ENCODE measurements at regions not wholly inside any gene's neighbourhood (a gene's known extent, or its start where the extent isn't known, plus 50 kb on each side); places are given as distances from the start of the nearest gene placed in this dataset.
"Not testable (repeated sequence)": the region's sequence is repeated elsewhere in the genome, so short reads cannot be mapped to it uniquely, and the experiment has no call there.

DNA sequence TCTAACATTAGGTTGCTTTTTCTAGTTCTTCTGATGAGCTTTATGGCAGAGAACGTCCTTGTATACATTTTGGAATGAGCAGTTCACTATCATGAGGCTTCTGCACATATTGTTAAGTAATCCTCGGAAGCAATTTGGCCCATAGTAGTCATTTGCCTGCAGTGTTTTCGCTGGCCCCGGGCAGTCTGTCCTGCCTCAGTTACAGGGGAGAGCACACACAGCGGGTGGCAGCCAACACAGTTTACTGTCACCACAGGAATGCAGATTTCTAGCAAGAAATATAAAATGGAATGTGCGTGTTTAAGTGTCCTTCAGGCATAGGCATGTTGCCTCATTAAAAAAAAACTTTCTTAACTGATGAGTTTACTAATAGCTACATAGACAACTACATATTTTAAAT is 71.5 kb upstream of the GJB6 start:
- DNase-seq (ENCODE audit: low read depth) = no peak

DNA sequence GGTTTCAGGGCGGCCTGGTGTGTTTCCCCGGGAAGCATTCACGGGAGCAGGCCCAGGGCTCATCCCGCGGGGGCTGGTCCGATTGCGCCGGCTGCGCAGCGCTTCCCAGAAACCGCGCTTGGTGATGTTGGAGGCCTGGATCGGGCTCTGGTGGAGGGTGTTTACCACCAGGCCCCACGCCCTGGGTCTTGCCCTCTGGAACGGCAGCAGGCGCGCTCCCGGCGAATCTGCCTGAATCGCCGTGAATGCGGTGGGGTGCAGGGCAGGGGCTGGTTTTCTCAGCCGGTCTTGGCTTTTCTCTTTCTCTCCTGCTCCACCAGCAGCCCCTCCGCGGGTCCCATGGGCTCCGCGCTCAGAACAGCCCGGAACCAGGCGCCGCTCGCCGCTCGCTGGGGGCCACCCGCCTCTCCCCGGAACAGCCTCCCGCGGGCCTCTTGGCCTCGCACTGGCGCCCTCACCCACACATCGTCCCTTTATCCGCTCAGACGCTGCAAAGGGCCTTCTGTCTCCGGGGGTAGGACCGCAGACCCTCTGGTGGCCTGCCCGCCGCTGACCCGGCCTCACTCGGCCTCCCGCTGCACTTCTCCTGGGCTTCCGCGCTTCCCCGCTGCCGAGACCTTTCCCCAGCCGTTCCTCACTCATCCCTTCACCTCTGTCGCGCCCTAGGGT is 69.4 kb upstream of the GJB6 start:
- DNase-seq (ENCODE audit: low read depth) = no peak
- TF ChIP-seq, protein P1, sequence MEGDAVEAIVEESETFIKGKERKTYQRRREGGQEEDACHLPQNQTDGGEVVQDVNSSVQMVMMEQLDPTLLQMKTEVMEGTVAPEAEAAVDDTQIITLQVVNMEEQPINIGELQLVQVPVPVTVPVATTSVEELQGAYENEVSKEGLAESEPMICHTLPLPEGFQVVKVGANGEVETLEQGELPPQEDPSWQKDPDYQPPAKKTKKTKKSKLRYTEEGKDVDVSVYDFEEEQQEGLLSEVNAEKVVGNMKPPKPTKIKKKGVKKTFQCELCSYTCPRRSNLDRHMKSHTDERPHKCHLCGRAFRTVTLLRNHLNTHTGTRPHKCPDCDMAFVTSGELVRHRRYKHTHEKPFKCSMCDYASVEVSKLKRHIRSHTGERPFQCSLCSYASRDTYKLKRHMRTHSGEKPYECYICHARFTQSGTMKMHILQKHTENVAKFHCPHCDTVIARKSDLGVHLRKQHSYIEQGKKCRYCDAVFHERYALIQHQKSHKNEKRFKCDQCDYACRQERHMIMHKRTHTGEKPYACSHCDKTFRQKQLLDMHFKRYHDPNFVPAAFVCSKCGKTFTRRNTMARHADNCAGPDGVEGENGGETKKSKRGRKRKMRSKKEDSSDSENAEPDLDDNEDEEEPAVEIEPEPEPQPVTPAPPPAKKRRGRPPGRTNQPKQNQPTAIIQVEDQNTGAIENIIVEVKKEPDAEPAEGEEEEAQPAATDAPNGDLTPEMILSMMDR (IDR thresholded peaks at IDR 0.05; ENCODE audit: insufficient read depth, low read depth, low read length, missing control alignments) = no peak
- H3K4me3 ChIP-seq (ENCODE audit: low read depth, low read length) = no peak overlapping the region

More for the DNA sequence above, 71.5 kb upstream of the GJB6 start:
- H3K4me3 ChIP-seq (ENCODE audit: low read depth, low read length) = no peak overlapping the region
- TF ChIP-seq, protein P1 (IDR thresholded peaks at IDR 0.05; ENCODE audit: insufficient read depth, low read depth, low read length, missing control alignments) = no peak

DNA sequence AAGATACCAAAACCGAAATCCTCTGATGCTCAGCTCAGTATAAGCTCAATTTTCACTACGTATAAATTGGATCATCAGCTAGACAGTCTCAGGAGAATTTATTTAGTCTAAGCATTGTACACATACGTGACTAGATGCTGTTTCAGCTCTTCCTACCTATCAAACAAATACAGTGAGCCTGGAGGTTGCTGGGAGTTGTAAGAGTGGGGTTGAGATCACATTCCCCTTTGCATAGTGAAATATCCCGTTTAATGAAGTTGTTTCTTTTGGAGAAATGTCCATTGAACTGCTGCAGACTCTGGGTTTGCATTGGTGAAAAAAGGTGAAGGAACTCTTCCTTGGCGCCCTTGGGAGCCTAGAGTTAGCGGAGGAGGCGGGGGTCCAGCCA is 68.9 kb upstream of the GJB6 start:
- TF ChIP-seq, protein P1 (IDR thresholded peaks at IDR 0.05; ENCODE audit: insufficient read depth, low read depth, low read length, missing control alignments) = no peak

DNA sequence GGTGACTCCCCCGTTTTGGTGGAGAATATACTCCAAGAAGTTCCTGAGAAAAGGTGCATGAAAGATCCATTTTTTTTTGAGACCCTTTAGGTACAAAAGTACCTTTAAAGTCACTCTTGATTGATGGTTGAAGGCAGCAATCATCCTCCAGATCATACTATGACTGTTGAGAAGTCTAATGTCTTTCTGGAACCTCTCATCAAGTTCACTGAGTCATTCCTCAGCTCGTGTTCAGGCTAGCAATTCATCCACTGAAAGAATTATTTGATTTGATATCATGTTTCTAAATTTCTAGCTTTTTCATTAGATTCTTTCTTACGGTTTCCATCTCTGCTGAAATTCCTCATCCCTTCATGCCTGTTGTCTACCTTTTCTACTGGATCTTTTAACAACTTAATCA is 65.1 kb upstream of the GJB6 start:
- no peak for DNase-seq (ENCODE audit: low read depth)
- TF ChIP-seq, protein P1 (IDR thresholded peaks at IDR 0.05; ENCODE audit: insufficient read depth, low read depth, low read length, missing control alignments) = no peak
- no peak overlapping the region for H3K4me3 ChIP-seq (ENCODE audit: low read depth, low read length)

More for the DNA sequence above, 68.9 kb upstream of the GJB6 start:
- DNase-seq (ENCODE audit: low read depth) = no peak
- H3K4me3 ChIP-seq (ENCODE audit: low read depth, low read length) = no peak overlapping the region

DNA sequence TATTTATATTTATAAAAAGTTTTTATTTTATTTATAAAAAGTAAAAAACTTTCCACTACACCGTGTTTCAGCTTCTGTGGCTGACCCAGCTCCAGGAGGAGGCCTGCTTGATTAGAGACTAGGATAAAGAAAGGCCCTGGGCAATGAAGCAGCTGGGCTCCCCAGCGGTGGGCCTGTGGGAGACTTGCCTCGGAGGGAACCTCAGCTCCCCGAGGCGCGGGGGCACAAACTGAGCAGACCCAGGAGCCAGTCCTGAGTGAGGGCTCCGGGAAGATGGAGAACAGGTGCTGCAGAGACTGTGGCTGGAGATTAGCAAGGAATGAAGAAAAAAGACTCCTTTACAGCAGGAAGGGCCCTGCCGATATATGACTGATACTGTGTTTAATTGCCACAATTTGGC is 63.8 kb upstream of the GJB6 start:
- no peak overlapping the region for H3K4me3 ChIP-seq (ENCODE audit: low read depth, low read length)
- TF ChIP-seq, protein P1 (IDR thresholded peaks at IDR 0.05; ENCODE audit: insufficient read depth, low read depth, low read length, missing control alignments) = no peak
- DNase-seq (ENCODE audit: low read depth) = no peak

DNA sequence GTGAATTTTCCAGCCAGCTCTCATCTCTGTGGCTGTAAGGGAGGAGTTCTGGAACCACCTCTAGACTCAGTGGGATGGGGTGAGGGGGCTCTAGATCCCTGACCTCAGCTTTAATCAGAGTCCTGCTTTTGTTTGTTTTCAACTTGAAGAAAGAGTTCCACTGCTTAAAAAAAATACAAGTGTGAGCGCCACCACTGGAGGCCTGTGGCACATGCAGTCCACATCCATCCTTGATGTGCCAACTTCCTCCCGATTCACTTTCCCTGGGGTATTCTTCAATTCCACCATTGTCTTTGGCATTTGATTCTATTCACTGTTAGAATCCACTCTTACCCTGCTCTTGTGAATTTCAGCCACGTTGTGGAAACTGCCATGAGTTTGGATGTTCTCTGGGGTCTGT is 62.4 kb upstream of the GJB6 start:
- H3K4me3 ChIP-seq (ENCODE audit: low read depth, low read length) = no peak overlapping the region
- no peak for DNase-seq (ENCODE audit: low read depth)
- TF ChIP-seq, protein P1 (IDR thresholded peaks at IDR 0.05; ENCODE audit: insufficient read depth, low read depth, low read length, missing control alignments) = no peak

DNA sequence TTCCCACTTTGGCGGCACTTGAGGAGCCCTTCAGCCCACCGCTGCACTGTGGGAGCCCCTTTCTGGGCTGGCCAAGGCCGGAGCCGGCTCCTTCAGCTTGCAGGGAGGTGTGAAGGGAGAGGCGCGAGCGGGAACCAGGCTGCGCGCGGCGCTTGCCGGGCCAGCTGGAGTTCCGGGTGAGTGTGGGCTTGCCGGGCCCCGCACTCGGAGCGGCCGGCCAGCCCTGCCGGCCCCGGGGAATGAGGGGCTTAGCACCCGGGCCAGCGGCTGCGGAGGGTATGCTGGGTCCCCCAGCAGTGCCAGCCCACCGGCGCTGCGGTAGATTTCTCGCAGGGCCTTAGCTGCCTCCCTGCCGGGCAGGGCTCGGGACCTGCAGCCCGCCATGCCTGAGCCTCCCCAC is 60.2 kb upstream of the GJB6 start:
- DNase-seq (ENCODE audit: low read depth); H3K4me3 ChIP-seq (ENCODE audit: low read depth, low read length): not testable (repeated sequence)

Data from GM12865 (cell line).